Testis (tissue), 2 donors: ENCODE measurements at regions not wholly inside any gene's neighbourhood (a gene's known extent, or its start where the extent isn't known, plus 50 kb on each side); places are given as distances from the start of the nearest gene placed in this dataset.

Experiments used
- CTCF ChIP-seq, 3 experiments: fragments of 450-650 bp in 2 of 3; fragments of 200-600 bp in 1 of 3; sonication (generic) in 1 of 3; IDR thresholded peaks; one replicate each; pipeline ENCODE4 v1.5.1; 2016 to 2019; ENCODE audit warnings: antibody characterized with exemption in 3 of 3, mild to moderate bottlenecking in 2 of 3, moderate library complexity in 1 of 3
- POLR2A ChIP-seq: fragments of 450-650 bp; IDR thresholded peaks from one replicate; pipeline ENCODE4 v1.6.1; 2017; ENCODE audit warnings: antibody characterized with exemption, mild to moderate bottlenecking, moderate library complexity

GRCh38 chr1:200237066-200237465, 172.8 kb downstream of the ZNF281 start:
- TF ChIP-seq POLR2A: no peak
- no peak for TF ChIP-seq CTCF (IDR thresholded peaks at IDR 0.05)
